ENCODE measurements at regions not wholly inside any gene's neighbourhood (a gene's known extent, or its start where the extent isn't known, plus 50 kb on each side); places are given as distances from the start of the nearest gene placed in this dataset.

GRCh38 chr7:45235905-45236304, 78.3 kb downstream of the RAMP3 start:
- no peak for TF ChIP-seq CTCF (IDR thresholded peaks at IDR 0.05)
- TF ChIP-seq POLR2A (IDR thresholded peaks at IDR 0.05): no peak
- TF ChIP-seq POLR2AphosphoS5 (IDR thresholded peaks at IDR 0.05): no peak
- Histone ChIP-seq H3K9me3 (no peaks in the 10 kb centered on the region), H3K27ac (no peak overlapping the region), H3K27me3 (no peaks in the 10 kb centered on the region), H3K4me3 (no peak overlapping the region), H3K36me3 (no peaks in the 10 kb centered on the region), H3K4me1 (no peaks in the 10 kb centered on the region)
- intact Hi-C loops (cut with DNase I; ENCODE audit: low total_unique reads): no loop called here
- DNase-seq (ENCODE audit: low spot score in 2 of 2): no peak

- Histone ChIP-seq H3K27ac (no peak overlapping the region), H3K27me3 (no peaks in the 10 kb centered on the region), H3K9me3 (no peaks in the 10 kb centered on the region), H3K4me1 (no peaks in the 10 kb centered on the region), H3K4me3 (no peak overlapping the region), H3K36me3 (no peaks in the 10 kb centered on the region)
- no peak for TF ChIP-seq POLR2A (IDR thresholded peaks at IDR 0.05)
- TF ChIP-seq POLR2AphosphoS5 (IDR thresholded peaks at IDR 0.05): no peak
- TF ChIP-seq CTCF (IDR thresholded peaks at IDR 0.05): no peak
- intact Hi-C loops (cut with DNase I; ENCODE audit: low total_unique reads): no loop called here
- DNase-seq (ENCODE audit: low spot score in 2 of 2): no peak
Observed at GRCh38 chr7:45236666-45237065, 79.1 kb downstream of the RAMP3 start.

GRCh38 chr7:45237788-45238461, 80.3 kb downstream of the RAMP3 start:
- Histone ChIP-seq H3K36me3 (no peaks in the 10 kb centered on the region), H3K4me3 (no peak overlapping the region), H3K9me3 (no peaks in the 10 kb centered on the region), H3K27me3 (no peaks in the 10 kb centered on the region), H3K27ac (no peak overlapping the region), H3K4me1 (no peaks in the 10 kb centered on the region)
- no peak for DNase-seq (ENCODE audit: low spot score in 2 of 2)
- intact Hi-C loops (cut with DNase I; ENCODE audit: low total_unique reads): no loop called here
- TF ChIP-seq POLR2AphosphoS5 (IDR thresholded peaks at IDR 0.05) (no peak), CTCF (IDR thresholded peaks at IDR 0.05) (no peak), POLR2A (IDR thresholded peaks at IDR 0.05) (no peak)

- no peak overlapping the region for H3K4me3 ChIP-seq
- no peak overlapping the region for H3K27ac ChIP-seq
- intact Hi-C loops (cut with DNase I; ENCODE audit: low total_unique reads): no loop called here
- H3K4me1 ChIP-seq: no peaks in the 10 kb centered on the region
- H3K36me3 ChIP-seq: no peaks in the 10 kb centered on the region
- TF ChIP-seq POLR2A (IDR thresholded peaks at IDR 0.05): no peak
- no peak for TF ChIP-seq POLR2AphosphoS5 (IDR thresholded peaks at IDR 0.05)
- no peak for TF ChIP-seq CTCF (IDR thresholded peaks at IDR 0.05)
- no peaks in the 10 kb centered on the region for H3K27me3 ChIP-seq
- H3K9me3 ChIP-seq: no peaks in the 10 kb centered on the region
- DNase-seq (ENCODE audit: low spot score in 2 of 2): no peak
Observed at GRCh38 chr7:45238806-45239205, 81.2 kb downstream of the RAMP3 start.

- peak overlapping the region in 1 of 2 donors; percentile 61 for H3K27ac ChIP-seq
- intact Hi-C loops (cut with DNase I; ENCODE audit: low total_unique reads): no loop called here
Observed at GRCh38 chr7:45239486-45239885, 81.9 kb downstream of the RAMP3 start.

More at GRCh38 chr7:45239486-45239885, 81.9 kb downstream of the RAMP3 start:
- Histone ChIP-seq H3K4me1 (no peaks in the 10 kb centered on the region), H3K36me3 (no peaks in the 10 kb centered on the region), H3K27me3 (no peaks in the 10 kb centered on the region), H3K9me3 (no peaks in the 10 kb centered on the region), H3K4me3 (no peak overlapping the region)
- TF ChIP-seq CTCF (IDR thresholded peaks at IDR 0.05): no peak
- no peak for TF ChIP-seq POLR2AphosphoS5 (IDR thresholded peaks at IDR 0.05)
- no peak for TF ChIP-seq POLR2A (IDR thresholded peaks at IDR 0.05)
- no peak for DNase-seq (ENCODE audit: low spot score in 2 of 2)
